ENCODE measurements at regions not wholly inside any gene's neighbourhood (a gene's known extent, or its start where the extent isn't known, plus 50 kb on each side); places are given as distances from the start of the nearest gene placed in this dataset.

DNA sequence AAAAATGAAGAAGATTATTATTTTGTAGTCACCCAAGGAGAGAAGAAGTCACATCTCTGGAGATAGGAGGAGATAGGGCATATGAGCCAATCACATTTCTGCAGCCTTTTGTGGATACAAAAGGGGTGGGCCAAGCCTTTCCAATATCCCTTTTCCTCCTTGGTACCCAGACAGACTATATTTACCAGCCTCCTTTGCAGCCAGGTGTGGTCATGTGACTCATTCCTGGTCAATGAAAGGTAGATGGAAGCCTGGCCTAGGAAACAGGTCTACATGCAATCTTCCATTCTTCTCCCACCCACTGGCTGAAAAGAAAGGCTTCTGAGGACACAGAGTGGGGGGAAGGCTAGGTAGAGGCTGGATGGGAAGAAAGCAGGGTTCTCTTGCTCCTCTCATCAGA is 58.1 kb upstream of the ERG start:
- DNase-seq: no peak

DNA sequence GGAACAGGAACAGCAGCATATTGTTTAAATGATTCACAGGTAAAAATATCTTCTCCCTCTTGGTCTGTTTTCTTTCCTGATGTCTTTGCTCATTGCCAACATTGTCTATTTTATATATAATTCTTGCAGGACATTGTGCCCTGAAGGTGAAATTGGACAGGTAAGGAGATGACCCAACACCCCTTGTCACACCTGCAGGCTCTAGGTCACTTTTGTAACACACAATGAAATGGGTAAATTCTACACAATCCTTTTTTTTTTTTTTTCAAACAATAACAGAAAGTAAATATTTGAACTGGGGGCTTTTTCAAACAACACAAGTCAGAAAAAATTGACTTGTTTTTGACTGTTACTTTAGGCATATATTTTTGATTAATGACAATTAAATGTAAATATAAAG is 62.9 kb upstream of the ERG start:
- no peak for DNase-seq

DNA sequence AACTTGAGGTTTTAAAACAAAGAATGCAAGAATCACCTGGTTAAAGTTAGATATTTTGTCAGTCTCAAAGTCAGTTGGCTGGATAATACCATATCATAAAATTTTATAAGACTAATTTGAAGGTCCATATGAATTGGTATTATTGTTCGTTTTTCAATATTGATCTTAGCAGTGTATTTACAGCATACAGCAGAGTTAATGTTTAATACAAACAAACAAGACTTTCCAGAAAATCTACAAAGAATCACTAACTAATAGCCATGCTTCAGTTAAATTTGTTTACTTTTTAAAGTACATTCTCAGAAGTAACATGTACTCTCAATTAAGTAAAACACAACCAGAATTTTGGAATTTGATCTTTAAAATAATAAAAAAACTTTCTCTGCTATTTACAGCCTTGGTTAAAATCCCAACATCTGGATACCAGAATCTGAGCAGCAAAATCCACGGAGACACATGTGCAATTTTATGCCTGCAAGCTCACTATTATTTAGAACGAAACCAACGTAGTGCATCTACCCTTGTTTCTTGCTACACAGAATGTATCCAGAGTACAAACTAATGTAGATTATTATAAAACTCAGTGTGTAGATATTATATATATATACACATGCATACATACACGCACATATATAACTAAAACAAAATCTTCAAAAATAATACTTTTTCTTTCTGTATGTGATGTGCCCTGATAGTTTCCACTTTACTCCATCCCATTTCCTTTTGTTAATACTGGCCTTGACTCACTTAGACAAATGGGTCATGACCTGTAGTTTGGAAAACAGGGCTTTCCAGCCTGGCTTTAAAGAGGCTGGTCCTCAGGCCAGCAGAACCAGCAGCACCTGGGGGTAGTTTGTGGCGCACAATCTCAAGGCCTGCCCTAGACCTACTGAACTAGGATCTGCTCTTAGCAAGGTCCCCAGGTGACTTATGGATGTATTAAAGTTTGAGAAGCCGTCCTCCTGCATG is 63.6 kb upstream of the ERG start:
- DNase-seq: no peak

DNA sequence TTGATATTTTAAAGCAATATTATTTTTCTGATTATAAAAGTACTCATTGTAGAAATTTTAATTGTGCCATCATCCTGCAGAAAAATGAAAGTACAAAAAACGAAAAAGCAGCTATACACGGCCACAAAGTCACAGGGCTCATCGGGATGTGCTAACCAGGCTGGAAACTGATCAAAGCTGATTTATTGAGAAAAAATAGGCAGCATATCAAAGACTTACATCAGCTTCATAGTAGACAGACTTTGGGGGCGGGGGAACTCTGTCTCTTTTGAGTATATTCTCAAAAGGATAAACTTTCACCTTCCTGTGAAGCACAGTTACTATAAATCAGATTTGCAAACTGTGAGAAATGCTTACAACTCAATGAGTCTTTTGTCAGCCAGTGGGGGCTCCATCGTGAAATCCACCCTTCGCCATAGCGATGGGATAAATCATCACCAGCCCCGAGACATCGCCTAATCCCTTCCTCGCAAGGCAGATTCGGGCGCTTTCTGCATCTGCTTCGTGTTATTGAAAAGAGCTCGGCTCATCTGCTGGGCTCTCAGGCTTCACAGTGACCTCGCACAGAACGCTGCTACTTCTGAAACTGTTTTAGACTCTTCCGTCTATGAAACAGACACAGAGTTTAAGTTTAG is 69.2 kb upstream of the ERG start:
- DNase-seq: no peak

DNA sequence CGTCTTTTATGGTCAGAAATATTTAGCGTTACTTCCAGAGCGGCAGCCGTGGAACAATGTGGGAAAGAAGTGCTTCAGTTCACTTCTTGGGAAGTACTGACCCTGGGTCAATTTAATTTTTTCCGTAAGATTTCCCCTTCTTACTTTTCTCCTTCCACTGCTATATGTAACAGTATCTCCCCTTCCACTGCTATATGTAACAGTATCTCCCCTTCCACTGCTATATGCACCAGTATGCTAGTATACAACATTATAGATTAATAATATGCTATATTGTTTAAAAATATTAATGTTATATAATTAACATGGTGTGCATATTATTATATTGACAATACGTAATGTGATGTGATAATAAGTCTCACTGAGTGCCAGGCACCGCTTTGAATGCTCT is 69.7 kb upstream of the ERG start:
- no peak for DNase-seq

DNA sequence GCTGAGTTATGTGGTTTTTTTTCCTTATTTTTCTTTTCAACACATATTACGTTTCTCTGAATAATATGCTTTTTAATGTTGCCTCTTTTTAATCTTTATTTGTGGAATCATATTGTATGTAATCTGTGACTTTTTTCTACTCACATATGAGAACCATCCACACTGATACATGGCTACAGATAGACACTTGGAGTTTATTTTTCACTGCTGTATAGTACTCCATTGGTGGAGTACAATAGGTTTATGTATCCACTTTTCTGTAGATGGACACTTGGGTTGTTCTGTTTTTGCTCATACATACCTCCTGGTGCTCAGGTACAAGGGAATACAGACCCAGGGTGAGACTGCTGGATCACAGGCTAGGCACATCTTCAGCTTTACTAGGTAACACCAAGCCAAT is 71.5 kb upstream of the ERG start:
- DNase-seq: no peak

DNA sequence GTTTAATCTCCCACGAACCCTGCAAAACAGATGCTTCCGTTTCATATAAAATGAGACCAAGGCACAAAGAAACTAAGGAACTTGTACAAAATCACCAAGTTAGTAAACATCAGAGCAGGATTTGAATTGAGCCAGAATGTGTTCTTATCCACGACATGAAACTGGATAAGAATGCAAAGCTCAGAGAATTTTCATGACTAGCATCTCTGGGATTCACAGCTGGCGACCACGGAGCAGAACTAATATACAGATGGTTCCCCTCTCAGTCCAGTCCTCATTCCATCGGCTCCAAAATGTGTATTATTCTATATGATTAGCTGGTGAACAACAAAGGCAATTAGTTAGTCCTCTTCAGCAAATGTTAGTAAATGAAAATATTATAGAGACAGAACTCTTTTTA is 72.3 kb upstream of the ERG start:
- no peak for DNase-seq

DNA sequence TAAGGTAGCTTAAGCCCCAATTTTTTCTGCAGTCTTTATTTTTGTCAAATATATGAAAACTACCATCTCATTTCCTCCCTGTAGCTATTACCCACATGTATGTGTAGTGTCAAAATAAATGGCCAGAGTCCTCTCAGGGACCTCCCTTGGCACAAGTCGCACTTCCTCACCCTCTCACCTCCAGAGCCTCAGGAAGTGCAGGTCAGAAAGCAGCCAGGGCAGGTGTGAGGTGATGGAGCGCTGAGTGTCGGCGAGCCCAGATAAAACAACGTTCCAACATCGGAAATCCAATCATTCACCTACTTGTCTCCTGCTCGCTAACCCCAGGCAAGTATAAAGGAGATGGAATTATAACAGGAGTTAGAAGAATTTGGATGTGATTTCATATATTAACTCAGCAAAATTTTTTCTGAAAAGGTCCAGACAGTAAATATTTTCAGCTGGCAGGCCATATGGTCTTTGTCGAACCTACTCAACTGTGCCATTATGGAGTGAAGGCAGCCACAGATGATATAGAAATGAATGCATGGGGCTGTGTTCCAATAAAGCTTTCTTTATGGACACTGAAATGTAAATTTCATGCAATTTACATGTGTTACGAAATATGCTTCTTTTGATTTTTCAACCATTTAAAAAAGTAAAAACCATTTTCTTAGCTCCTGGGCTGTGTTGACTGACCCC is 76.8 kb upstream of the ERG start:
- DNase-seq: no peak

DNA sequence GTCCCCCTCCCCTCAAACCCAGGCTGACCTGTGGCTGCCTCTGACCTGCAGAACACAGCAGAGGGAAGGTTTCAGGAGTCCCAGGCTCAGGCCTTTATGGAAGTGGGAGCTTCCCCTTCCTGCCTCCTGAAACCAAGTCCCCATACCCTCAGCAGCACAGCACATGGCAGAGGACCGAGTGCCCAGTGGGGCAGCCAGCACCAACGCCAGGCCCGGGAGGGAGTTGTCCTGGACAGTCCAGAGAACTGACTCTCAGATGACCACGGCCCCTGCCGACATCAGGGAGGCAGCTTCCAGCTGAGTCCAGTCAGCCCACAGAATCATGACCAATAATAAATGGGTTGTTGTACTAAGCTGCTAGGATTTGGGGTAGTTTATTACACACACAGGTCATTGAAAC is 79.6 kb upstream of the ERG start:
- no peak for DNase-seq

DNA sequence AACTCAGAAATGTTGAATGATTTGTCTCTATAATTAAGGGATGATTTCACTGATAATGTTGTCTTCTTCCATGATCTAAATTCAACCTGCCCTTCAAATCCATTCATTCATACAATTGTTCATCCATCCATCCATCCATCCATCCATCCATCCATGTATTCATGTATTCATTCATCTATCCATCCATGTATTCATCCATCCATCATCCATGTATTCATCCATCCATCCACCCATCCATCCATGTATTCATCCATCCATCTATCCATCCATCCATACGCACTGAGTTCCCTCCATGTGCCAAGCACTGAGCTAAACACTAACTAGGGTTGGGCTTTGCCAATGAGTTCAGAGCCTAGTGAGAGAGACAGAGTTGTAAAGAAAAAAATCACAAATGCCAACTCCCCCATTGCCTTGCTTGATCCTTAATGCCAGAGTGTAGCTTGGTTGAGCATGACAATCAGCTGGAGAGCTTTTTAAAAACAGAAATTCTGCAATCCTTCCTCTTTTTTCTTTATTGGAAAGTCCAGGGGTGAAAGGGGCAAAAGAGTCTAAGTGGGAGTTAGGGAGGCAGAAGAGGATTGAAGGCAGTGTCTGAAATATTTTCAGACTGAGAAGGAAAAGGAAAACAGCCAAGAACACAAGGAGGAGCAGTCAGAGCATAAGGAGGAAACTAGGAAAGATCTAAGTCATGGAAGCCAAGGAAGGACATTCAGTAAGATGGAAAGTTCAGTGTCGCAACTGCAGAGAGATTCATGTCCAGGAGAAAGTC is 92.4 kb upstream of the ERG start:
- DNase-seq: no peak

DNA sequence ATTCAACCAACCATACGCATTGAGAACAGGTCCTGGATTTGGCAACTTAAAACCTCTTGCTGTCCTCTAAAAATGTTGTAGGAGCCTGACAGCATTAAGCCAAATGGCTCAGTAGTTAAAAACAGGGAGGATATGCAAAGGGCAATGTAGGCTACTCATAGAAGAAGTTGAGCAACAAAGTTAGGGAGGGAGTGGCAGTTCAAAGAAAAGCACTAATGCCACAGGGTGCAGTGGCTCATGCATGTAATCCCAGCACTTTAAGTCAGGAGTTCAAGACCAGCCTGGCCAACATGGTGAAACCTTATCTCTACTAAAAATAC is 92.9 kb upstream of the ERG start:
- DNase-seq: no peak

DNA sequence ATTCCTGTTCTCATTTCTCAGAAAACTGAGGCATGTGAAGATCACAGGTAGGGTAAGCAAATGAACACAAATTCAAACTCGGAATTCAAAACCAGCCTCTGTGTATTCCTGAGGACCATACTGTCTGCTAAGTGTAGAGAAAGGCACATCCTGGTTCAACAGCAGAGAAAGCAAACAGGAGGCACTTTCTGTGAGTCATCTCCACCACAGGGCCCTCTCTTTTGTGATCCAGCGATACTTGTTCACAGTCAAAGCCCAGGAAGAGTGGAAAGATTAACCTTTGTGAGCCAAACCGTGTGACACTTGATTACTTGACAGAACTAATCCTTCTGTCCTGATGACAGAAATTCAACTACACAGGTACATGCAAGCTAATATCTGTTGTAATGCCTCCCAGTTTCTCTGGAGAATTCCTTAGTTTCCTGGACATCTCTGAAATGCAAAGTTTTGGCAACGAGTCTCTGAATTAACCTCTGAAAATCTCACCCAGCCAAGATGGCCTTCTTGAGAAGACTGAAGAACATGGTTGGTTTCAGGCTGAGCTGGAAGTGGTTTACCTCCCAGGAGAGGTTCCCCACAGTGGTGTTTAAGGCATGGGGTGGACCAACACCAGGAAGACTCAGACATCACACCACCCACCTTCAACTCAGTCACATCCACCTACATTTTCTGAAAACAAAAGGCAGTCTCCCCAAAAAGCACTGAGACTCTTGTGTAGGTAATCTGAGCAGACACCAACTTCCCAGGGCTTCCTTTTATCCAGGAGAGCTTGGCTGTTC is 98.2 kb upstream of the ERG start:
- DNase-seq: no peak

DNA sequence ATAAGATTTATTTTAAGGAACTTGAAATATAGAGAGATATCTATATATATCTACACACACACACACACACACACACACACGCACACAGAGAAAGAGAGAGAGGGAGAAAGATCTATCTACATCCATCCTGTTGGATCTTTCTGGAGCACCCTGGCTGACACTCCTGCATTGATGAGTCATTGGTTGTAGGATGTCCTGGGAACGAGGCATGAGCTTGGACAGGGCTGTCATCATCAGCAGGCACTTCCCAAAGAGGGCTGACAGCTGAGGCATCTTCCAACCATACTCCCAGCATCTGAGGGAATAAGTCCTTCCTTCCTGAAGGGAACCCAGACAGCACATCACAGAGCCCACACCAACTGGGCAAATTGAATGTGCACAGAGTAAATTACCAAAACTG is 99.1 kb upstream of the ERG start:
- peak in 1 of 51 donors; percentile 11 for DNase-seq

DNA sequence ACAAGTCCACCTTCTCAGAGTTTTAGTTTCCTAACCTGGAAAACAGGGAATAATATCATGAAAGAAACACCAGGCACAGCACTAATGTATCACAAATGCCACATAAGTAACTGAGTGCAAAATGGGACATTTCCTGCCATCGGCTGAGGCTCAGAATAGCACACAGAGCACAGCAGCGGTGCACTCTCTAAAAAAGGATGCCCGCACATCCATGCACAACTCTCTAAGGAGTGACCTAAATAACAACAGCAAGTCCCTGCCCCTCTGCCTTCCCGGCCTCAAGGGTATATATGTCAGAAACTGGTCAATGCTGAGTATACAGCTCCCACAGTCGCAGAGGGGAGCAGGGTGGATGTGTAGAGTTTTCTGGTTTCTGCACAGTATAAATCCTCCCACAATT is 100.1 kb upstream of the ERG start:
- DNase-seq: no peak

DNA sequence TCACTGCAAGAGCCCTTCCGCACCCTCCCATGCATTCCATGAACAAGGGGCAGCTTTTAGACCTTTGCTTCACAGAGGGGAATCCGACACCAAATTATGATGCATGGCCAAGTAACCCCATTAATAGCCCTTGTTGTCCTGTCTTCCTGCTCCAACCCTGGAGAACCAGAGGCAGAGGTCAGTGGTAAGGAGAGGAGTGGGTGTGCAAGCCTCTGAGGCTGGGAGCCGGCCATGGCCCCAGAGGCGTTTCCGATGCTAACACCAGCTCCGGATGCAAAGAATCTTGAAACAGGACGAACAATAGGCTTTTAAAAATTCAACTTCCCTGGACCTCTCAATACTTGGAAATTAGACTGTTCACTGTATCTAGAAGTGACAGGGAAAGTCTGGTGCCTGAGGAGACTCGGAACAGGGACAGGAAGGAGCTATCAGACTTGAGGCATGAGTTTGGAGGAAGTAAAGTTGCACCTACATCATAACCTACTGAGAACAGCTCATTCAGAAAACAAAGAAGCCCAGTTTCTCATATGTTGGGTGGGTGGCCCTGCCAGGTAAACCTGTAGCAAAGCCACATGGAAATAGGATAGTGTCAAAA is 101.2 kb upstream of the ERG start:
- no peak for DNase-seq

DNA sequence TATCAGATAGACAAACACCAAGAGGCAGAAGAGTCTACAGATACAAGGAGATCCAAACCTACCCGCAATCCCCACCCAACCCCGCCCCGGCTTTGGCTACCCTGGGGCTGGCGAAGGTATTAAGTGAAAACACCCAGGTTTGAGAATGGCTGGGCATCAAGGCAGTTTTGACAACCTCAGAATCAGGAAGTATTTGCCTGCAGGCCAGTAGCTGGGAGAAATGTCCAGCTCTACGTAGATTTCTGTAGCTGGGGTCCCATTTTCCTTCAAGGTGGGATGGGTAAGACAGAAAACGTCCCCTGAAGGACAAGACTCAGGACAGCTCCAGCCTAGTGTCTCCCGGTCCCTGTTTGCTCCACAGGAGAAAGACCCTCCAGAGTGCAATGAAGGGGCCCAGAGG is 101.8 kb upstream of the ERG start:
- no peak for DNase-seq

DNA sequence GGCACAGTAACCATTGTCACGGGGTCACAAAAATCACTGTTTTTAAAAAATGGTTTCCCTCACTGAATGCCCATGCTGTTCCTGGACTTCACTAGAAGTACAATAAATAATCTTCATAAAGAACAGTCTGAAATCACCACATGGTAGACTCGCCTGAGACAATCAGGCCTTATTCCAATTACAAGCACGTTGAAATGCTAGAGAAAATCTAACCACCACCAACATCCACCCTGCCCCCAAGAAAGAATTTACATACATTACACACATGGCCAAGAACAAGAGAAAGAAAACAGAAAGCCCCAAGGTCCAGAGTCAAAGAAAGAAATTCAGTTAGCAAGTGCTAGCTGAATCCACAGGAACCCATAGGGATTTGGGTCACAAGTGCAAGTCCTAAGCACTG is 107.0 kb upstream of the ERG start:
- DNase-seq: no peak

DNA sequence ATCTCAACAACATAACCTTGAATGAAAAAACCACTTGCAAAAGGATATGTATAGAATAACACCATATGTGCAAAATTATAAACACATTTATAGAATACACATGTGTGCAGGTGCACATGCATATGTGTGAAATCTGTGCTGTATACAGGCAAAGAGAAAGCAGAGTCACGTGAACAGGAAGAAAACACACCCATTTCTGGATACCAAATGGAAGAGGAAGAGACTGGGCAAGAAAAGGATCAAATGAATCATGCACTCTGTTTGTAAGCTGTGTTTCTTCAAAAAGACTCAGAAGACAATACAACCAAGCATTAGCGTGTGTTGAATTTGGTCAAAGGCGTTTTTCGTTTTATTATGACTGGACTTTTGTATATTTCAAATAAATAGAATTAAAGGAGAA is 111.3 kb upstream of the ERG start:
- DNase-seq: no peak

DNA sequence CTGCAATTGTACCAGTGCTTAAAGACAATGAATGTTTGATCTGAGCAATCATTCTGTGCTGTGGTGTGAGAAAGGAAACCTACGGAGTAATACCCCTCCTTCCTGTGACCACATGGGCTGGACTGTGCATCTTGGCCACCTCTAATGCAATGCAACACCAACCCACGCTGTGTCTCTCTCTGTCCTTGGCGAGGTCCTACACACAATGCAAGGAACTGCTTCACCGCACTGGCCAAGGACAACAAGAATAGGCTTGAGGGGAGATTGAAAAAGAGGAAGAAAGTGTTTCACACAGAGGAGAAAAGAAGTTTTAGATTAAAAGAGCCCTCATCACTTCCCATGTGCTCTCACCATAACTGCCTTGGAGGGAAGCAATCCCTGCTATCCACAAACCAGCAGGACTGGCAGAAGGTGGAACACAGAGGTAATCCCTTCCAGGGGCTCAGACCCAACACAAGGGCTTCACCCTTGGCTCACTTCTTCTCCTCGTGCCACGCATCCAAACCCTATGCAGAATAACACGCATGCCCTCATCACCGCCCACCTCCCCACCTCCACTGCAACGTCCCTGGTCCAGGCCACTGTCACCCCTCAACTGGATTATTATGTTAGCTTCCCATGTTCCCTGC is 112.5 kb upstream of the ERG start:
- no peak for DNase-seq

DNA sequence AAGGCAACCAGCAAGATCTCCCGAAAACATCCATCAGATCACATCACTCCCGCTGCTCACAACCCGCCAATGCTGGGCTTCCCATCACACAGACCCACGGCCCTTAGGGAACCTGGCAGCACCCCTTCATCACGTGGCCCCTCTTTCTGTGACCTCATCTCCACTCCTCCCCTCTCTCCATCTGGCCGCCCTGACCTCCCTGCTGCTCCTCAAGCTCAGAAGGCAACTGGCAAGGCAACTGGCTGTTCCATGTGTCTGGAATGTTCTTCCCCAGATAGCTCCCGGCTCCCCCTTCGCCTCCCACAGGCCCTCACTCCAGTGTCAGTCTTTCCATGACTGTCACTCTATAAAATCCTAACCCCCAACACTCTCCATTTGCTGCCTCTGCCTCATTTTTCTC is 113.0 kb upstream of the ERG start:
- no peak for DNase-seq

All from hypothalamus (tissue), 51 donors.